PC-3 (cell line): ENCODE measurements at regions not wholly inside any gene's neighbourhood (a gene's known extent, or its start where the extent isn't known, plus 50 kb on each side); places are given as distances from the start of the nearest gene placed in this dataset.
A peak's percentile ranks its signal among the peaks of the same experiment; 100 is the strongest.

Source experiments
- ATAC-seq: fragments of 200-7000 bp; cut with Tn5 transposase; 2 replicates; pipeline ENCODE4 v1.9.1; 2020; ENCODE audit warnings: mild to moderate bottlenecking, moderate library complexity
- BruUV-seq: library from RNA; stranded (reverse); fragments of 400-500 nt; replicated peaks from 2 replicates; lab custom pipeline; 2021; lab: Mats Ljungman, UMichigan
- CTCF ChIA-PET: fragments of 300-600 bp; sonication (Branson Sonifier 250); formaldehyde crosslinking; loops from one replicate; lab custom pipeline; 2022; ENCODE audit warnings: antibody characterized with exemption; lab: Charles Lee
- POLR2A ChIA-PET: fragments of 300-600 bp; sonication (Branson Sonifier 250); formaldehyde crosslinking; loops from one replicate; lab custom pipeline; 2022; ENCODE audit warnings: antibody characterized with exemption; ENCODE audit not compliant: unreplicated experiment; lab: Charles Lee
- DNase-seq: peaks from one replicate; pipeline ENCODE4 v3.0.0-alpha.2; 2015
- H2AFZ ChIP-seq: fragments of 300-600 bp; sonication (generic); 2 replicates; pipeline ENCODE4 v1.6.0; 2016; ENCODE audit warnings: antibody characterized with exemption, low read length
- H3F3A ChIP-seq: fragments of 300-600 bp; sonication (generic); one replicate; pipeline ENCODE4 v1.6.0; 2017; ENCODE audit warnings: antibody characterized with exemption, low read length, control low read depth, mild to moderate bottlenecking; ENCODE audit not compliant: unreplicated experiment
- H3K27ac ChIP-seq: fragments of 300-600 bp; sonication (generic); 2 replicates; pipeline ENCODE4 v1.5.1; 2016; ENCODE audit warnings: mild to moderate bottlenecking, low read length
- H3K27me3 ChIP-seq: fragments of 300-600 bp; sonication (generic); 2 replicates; pipeline ENCODE4 v1.6.1; 2016; ENCODE audit warnings: low read length, mixed read lengths
- H3K36me3 ChIP-seq: fragments of 300-600 bp; sonication (generic); 2 replicates; pipeline ENCODE4 v1.6.1; 2016; ENCODE audit warnings: low read depth, mixed run types, low read length, mixed read lengths
- H3K4me1 ChIP-seq: fragments of 300-600 bp; sonication (generic); 2 replicates; pipeline ENCODE4 v1.5.1; 2016; ENCODE audit warnings: low read length; ENCODE audit not compliant: insufficient read depth
- H3K4me2 ChIP-seq: fragments of 300-600 bp; sonication (generic); 2 replicates; pipeline ENCODE4 v1.6.0; 2016; ENCODE audit warnings: low read length
- H3K4me3 ChIP-seq: fragments of 300-600 bp; sonication (generic); 2 replicates; pipeline ENCODE4 v1.5.1; 2016; ENCODE audit warnings: mild to moderate bottlenecking, low read length, mixed read lengths
- H3K79me2 ChIP-seq: fragments of 300-600 bp; sonication (generic); 2 replicates; pipeline ENCODE4 v1.6.1; 2017; ENCODE audit warnings: low read length, mixed read lengths
- H3K9ac ChIP-seq: fragments of 300-600 bp; sonication (generic); 2 replicates; pipeline ENCODE4 v1.6.0; 2016; ENCODE audit warnings: mild to moderate bottlenecking, low read length
- H3K9me2 ChIP-seq: fragments of 300-600 bp; sonication (generic); replicated peaks from 2 replicates; pipeline ENCODE4 v1.6.1; 2016; ENCODE audit warnings: mixed run types, low read length, mixed read lengths
- H3K9me3 ChIP-seq: fragments of 300-600 bp; sonication (generic); 2 replicates; pipeline ENCODE4 v1.6.1; 2016; ENCODE audit warnings: low read length, mixed read lengths
- H4K20me1 ChIP-seq: fragments of 300-600 bp; sonication (generic); 2 replicates; pipeline ENCODE4 v1.6.1; 2016; ENCODE audit warnings: low read length, mixed read lengths
- CTCF ChIP-seq: fragments of 300-600 bp; sonication (generic); conservative IDR thresholded peaks from 2 replicates; pipeline ENCODE4 v1.5.1; 2017; ENCODE audit warnings: antibody characterized with exemption, low read depth, mild to moderate bottlenecking, low read length
- EZH2 ChIP-seq: fragments of 300-600 bp; sonication (generic); IDR thresholded peaks from one replicate; pipeline ENCODE4 v1.6.1; 2017; ENCODE audit warnings: antibody characterized with exemption, mild to moderate bottlenecking, low read length; ENCODE audit not compliant: unreplicated experiment
- EZH2phosphoT487 ChIP-seq: fragments of 300-600 bp; sonication (generic); IDR thresholded peaks from 2 replicates; pipeline ENCODE4 v1.6.1; 2018; ENCODE audit warnings: mild to moderate bottlenecking, antibody characterized with exemption, low read length, borderline replicate concordance
- intact Hi-C: fragments of 100-400 bp; cut with micrococcal nuclease; formaldehyde crosslinking; loops from 2 replicates; pipeline ENCODE4 v1.9.0; 2023

DNA sequence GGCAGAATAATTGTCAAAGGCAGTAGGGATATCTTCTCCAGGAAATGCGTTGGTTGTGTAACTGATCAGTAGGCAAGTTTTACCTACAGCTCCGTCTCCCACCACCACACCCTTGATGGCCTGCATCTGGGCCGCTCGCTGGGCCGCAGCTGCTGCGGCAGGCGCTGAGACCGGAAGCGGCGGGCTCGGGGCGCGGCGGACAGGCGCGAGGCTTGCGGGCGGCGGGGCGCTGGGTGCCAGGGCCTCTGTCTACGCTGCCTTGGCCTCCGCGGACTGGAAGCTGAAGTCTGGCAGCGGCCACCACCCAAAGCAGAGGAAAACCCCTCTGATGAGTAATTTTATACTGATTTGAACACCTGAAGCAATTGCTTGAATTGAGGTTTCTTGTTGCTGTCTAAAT is 124.2 kb upstream of the ZIC3 start:
- no peaks in the 10 kb centered on the region for H3F3A ChIP-seq
- H3K79me2 ChIP-seq = no peaks in the 10 kb centered on the region
- ATAC-seq (no peak), DNase-seq (no peak)
- H3K9me3 ChIP-seq = no peaks in the 10 kb centered on the region
- H3K4me3 ChIP-seq = no peak overlapping the region
- no TSS peak for BruUV-seq
- ChIA-PET CTCF (no interaction called here), POLR2A (no interaction called here)
- no peak overlapping the region for H3K4me2 ChIP-seq
- H3K9ac ChIP-seq = no peak overlapping the region
- H3K9me2 ChIP-seq = no peaks in the 10 kb centered on the region
- no peaks in the 10 kb centered on the region for H3K4me1 ChIP-seq
- H4K20me1 ChIP-seq = no peaks in the 10 kb centered on the region
- H2AFZ ChIP-seq = no peak overlapping the region
- H3K27me3 ChIP-seq = no peaks in the 10 kb centered on the region
- intact Hi-C loops = no loop called here
- no peak for TF ChIP-seq EZH2phosphoT487
- TF ChIP-seq EZH2 = no peak
- TF ChIP-seq CTCF = no peak
- no peaks in the 10 kb centered on the region for H3K36me3 ChIP-seq
- H3K27ac ChIP-seq = no peak overlapping the region

- no peaks in the 10 kb centered on the region for H4K20me1 ChIP-seq
- CTCF ChIA-PET = interaction anchor here (0.7 kb wide), 1 partner anchor 889 kb away, joined by 3 read pairs; no protein-coding TSS in a partner anchor
- H3K27me3 ChIP-seq = peaks cover 4% of the 10 kb centered on the region
- no peaks in the 10 kb centered on the region for H3K9me2 ChIP-seq
- H3F3A ChIP-seq = no peaks in the 10 kb centered on the region
- H2AFZ ChIP-seq = no peak overlapping the region
- H3K4me2 ChIP-seq = no peak overlapping the region
- H3K4me3 ChIP-seq = no peak overlapping the region
- TF ChIP-seq CTCF = peak; percentile 64
- no peak for TF ChIP-seq EZH2phosphoT487
- TF ChIP-seq EZH2 = no peak
- intact Hi-C loops = loop anchor here (1.0 kb wide), 1 partner anchor 602 kb away; no protein-coding TSS in a partner anchor
- no peaks in the 10 kb centered on the region for H3K9me3 ChIP-seq
- no peaks in the 10 kb centered on the region for H3K79me2 ChIP-seq
- POLR2A ChIA-PET = no interaction called here
- no peak overlapping the region for H3K27ac ChIP-seq
- no peaks in the 10 kb centered on the region for H3K36me3 ChIP-seq
- DNase-seq = peak; percentile 41
- BruUV-seq = no TSS peak
- no peak overlapping the region for H3K9ac ChIP-seq
- H3K4me1 ChIP-seq = no peaks in the 10 kb centered on the region
- ATAC-seq = no peak
Measured at GRCh38 chrX:137432609-137433008, 133.3 kb upstream of the ZIC3 start.

DNA sequence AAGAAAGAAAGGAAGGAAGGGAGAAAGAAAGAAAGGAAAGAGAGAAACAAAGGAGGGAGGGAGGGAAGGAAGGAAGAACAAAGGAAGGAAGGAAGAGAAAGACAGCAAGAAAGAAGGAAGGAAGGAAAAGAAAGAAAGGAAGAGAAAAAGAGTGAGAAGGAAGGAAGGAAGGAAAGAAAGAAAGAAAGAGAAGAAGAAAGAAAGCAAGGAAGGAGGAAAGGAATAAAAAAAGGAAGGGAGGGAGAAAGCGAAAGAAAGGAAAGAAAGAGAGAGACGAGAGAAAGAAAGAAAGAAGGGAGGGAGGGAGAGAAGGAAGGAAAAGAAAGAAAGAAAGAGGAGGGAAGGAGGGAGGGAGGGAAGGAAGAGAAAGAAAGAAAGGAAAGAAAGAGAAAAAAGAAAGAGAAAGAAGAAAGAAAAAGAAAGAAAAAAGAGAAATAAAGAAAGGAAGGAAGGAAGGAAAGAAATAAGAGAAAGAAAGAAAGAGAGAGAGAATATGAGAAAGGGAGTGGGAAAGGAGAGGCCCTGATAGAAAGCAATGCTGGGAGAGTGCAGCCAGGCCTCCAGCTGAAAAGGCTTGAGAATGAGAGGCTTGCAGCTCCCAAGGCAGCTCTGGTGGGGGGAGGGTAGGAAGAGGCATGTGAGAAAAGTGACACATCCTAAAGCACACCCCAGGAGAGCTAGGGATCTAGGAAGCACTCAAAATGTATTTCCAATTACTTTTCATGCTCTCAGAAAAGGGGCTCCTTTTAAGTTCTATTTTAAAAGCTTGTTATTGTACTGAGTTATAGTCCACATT is 134.0 kb upstream of the ZIC3 start:
- H3K4me3 ChIP-seq = no peak overlapping the region
- H3K4me1 ChIP-seq = no peaks in the 10 kb centered on the region
- no TSS peak for BruUV-seq
- no peaks in the 10 kb centered on the region for H3K9me2 ChIP-seq
- no peaks in the 10 kb centered on the region for H3K36me3 ChIP-seq
- H3K27ac ChIP-seq = no peak overlapping the region
- H2AFZ ChIP-seq = no peak overlapping the region
- no peaks in the 10 kb centered on the region for H4K20me1 ChIP-seq
- ChIA-PET CTCF (interaction anchor here (0.7 kb wide), 1 partner anchor 889 kb away, joined by 3 read pairs; no protein-coding TSS in a partner anchor), POLR2A (no interaction called here)
- peaks cover 12% of the 10 kb centered on the region for H3K27me3 ChIP-seq
- no peaks in the 10 kb centered on the region for H3F3A ChIP-seq
- H3K9me3 ChIP-seq = no peaks in the 10 kb centered on the region
- no peak for ATAC-seq
- H3K79me2 ChIP-seq = no peaks in the 10 kb centered on the region
- H3K9ac ChIP-seq = no peak overlapping the region
- no peak overlapping the region for H3K4me2 ChIP-seq
- TF ChIP-seq EZH2 = no peak
- intact Hi-C loops = loop anchor here (1.0 kb wide), 1 partner anchor 602 kb away; no protein-coding TSS in a partner anchor
- DNase-seq = no peak
